GM21825 (cell line): ENCODE measurements at regions not wholly inside any gene's neighbourhood (a gene's known extent, or its start where the extent isn't known, plus 50 kb on each side); places are given as distances from the start of the nearest gene placed in this dataset.
"Not testable (repeated sequence)": the region's sequence is repeated elsewhere in the genome, so short reads cannot be mapped to it uniquely, and the experiment has no call there.

Experiments
- ATAC-seq: cut with Tn5 transposase; IDR thresholded peaks from one replicate; pipeline ENCODE4 v1.9.1; 2021; ENCODE audit warnings: mild to moderate bottlenecking, moderate library complexity; ENCODE audit not compliant: unreplicated experiment

GRCh38 chr1:96557336-96557735 is 164.2 kb upstream of the PTBP2 start:
- no peak for ATAC-seq

DNA sequence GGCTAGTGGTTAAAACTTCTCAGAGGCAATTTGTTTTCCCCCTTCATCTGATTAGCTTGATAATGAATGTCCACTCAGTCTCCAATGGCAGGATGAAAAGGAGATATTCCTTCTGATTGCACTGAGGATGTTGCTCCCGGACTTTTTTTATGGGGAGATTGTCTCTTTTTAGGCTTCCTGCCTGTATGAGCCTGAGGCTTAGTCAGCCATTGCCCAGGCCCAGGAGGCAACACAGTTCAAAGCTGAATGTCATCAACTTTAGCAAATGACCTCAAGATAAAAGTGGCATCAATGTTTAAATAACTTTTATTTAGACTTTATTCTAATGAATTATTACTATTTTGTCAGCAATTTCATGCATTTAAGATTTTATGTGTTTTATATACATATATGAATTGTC is 162.9 kb upstream of the PTBP2 start:
- ATAC-seq, result no peak

GRCh38 chr1:96559181-96559580 is 162.4 kb upstream of the PTBP2 start:
- ATAC-seq, result no peak

DNA sequence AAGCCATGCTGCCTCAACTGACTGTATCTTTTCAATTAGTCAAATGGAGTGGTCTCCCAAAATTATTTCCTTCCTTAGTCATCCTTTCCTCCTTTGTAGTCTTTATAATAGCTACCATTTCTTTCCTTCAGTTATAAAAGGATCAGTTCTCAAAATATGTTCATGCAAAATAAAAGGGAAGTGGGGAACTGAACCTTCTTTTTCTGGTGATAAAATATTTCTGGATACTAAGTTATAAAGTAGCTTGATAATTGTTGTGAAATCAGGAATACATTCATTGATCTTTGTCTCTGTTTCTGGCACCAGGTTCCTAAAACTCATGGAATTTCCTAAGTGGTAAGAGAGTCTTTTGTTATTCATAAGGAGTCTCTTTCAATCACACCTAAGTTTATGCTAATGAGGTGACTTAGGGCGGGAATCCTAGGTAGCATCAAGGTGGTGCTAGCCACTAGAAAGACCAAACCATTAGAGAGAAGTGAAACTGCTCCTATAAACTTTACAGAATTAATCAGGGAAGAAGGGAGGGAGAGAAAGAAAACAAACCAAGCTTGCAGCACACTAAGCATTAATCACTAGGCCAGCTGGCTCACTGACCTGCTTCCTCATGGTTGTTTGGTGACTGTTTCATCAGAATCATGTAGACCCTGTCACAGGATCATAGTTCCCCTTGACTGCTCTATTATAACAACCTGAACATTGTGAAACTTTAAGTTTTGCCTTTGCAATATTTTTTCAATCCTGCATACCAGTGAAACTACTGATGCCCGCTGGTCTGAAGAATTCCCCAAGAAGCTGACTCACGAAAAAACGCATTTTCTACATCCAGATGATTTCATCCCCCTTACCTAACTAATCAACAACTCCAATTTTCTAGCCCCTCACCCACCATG is 161.6 kb upstream of the PTBP2 start:
- ATAC-seq, result no peak

DNA sequence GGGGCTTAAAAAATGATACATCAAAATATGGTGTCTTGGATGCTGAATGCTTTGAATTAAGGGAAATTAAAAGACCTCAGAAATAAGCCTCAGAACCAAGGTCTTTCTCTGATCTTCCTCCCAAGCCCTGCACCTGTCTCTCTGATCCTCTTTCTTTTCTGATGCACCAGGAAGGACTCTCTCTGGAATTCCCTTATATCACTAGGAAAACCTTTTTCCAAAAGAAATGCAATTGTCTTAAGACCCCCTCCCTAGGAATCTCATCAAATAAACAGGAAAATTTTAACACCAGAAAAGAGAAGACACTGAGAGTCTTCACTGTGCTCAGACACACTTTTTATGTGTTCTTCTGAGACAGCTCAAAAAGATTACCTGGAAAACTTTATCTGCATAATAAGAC is 159.5 kb upstream of the PTBP2 start:
- ATAC-seq, result no peak

- ATAC-seq, result not testable (repeated sequence)
These were observed 157.2 kb upstream of the PTBP2 start for GRCh38 chr1:96564401-96564800.

DNA sequence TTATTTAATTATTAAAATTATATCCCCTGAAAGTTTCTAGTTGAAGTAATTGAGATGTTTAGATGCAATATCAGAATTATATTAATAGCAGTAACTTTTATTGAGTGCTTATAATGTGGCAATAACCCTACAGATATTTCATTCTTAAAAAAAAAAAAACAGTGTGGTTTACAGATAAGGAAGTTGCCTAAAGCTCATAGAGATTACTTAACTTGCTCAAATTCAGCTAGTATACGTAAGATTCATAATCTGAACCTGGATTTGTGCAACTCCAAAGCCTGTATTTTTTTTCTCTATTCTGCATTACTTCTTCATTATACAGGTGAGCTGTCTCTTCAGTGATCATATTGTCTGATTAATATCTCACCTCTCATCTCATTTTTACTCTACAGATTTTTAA is 156.0 kb upstream of the PTBP2 start:
- no peak for ATAC-seq

DNA sequence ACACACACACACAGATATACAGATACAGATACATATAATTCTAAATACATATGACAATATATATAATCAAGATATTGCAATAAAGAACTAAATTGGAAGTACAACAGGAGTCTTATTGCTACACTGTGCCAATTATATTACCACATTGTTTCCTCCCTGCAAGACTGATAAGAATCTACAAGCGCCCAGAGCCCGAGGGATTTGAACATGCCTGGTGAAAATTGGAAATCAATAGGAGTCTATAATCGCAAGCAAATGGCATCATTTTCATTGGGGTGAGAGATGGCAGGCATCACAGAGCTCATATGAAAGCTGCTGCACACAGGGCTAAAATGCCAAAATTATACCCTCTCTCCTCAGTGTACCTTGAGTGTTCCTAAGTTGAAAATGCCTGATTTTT is 152.9 kb upstream of the PTBP2 start:
- ATAC-seq, result no peak

DNA sequence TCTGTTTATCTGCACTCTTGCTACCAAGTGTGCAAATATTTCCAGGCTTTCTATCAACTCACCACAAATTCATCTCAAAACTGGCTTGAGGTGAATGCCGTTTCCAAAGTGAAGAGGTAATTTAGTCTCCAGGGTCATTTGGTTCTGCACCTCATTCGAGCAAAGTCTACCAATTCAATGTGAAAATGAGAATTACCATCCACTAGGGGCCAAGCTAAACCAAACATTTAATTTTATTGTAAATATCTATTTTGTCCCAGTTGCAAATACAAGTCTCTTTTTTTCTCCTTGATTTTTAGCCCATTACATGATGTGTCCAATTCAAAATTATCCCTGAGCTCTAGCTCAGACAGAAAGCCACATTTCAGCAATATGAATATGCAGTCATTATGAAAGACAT is 152.3 kb upstream of the PTBP2 start:
- no peak for ATAC-seq

GRCh38 chr1:96579636-96580035 is 141.9 kb upstream of the PTBP2 start:
- no peak for ATAC-seq

GRCh38 chr1:96580920-96581319 is 140.7 kb upstream of the PTBP2 start:
- no peak for ATAC-seq

DNA sequence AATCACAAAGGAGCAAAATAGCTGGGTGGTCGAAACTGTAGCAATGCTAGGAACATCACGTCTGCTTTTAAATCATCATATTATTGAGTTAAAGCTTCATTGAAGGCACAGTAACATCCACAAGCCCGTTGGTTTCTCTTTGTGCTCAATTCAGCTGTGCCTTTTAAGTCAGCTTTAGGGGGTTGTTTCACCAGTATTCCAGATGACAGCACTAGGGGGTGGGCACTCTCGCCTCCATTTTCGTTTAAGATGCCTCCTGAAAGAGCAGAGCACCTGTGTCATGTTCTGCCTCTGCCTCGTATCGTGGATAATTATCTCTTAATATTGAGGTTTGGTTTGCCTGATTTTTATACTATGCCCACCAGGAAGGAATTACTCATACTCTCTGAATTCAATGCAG is 139.8 kb upstream of the PTBP2 start:
- no peak for ATAC-seq

DNA sequence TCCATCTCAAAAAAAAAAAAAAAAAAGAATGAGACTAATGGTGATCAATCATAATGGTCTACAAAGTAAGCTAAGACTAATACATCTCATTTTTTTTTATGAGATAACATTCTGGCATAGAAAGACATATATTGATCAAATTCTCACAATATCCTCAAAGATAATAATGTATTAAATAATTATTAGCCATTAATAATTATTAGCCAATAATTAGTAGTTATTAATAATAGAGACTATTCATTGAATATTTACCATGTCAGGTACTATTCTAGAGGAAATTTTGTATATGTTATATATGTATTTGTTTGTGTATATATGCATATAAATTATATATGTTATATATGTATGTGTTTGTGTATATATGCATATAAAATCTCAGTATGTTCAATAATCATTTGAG is 137.7 kb upstream of the PTBP2 start:
- no peak for ATAC-seq

DNA sequence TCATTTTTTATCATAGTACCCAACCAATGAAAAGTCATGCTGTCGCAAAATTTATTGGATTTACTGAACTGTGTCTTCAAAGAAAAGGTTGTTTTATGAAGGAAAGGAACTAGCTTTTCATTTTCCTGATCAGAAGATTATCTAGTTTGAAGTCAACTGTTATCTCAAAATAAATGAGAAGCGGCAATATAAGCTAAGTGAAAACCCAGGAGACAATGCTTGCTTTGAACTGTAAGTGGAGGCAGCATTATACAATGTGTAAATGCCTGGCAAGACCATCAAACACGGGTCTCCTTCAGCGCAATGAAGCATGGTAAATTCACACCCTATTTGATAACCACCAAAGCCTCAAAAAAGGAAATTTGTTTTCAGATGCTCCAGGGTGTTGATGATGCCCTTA is 134.4 kb upstream of the PTBP2 start:
- ATAC-seq, result no peak

DNA sequence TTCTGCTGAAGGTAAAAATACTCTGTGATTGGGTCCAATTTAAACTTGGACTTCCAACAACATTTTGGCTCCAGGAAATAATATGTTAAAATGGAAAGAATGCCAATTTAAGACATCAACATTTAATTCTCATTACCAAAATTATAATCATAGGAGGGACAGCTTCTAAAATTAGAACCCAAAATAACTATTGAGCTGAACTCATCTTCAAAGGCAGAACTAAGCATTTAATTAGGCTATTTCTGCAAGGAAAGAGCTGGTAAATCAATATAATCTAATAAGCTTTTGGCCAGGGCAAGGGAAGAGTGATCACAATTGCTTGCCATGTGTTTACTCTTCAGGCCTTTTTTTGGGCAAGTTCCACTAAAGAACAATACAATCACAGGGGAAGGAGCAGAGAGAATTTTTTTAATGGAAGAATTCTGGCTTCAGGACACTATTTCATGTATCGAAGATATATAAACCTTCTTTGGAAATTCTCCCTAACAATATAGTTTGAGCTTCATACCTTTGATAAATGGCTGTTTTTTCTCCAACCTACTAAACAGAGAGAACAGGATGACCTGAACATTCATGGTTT is 133.1 kb upstream of the PTBP2 start:
- no peak for ATAC-seq

DNA sequence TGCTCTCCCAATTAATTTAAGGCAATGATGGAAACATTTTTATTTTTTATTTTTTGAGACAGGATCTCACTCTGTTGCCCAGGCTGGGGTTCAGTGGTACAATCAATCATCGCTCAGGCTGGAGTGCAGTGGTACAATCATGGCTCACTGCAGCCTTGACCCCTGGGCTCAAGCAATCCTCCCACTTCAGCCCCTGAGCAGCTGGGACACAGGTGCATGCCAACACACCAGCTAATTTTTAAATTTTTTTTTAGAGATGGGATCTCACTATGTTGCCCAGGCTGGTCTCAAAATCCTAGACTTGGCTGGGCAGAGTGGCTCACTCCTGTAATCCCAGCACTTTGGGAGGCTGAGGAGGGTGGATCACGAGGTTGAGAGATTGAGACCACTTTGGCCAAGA is 126.1 kb upstream of the PTBP2 start:
- ATAC-seq, result not testable (repeated sequence)

DNA sequence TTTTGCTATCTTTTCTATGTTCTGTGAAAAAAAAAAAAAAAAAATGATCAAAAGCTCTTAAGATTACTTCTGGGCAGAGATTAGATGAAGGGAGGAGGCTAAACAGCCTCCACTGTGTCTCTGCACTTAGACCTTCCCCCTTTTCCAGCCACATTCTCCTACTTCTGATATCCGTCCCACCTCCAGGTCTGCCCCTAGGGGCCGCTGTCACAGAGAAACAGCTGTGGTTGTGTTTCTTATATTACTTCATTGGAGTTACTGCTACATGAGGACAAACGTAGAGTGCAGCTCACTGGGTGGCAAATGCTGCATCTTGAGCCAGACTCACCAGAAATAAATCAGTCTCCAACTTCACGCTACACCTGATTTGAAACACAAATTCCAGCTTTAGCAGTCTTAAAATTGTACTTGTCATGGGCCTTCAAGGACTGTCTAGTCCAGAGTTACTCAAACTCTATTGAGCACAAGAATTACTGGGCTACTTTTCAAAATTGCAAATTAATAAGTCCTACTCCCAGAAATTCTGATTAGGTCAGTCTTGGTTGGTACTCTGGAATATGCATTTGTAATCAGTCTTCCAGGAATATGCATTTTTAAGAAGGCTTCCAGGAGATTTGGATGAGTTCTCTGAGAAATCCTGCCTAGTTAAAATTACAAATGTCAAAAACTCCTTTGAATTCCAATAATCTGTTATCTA is 125.2 kb upstream of the PTBP2 start:
- ATAC-seq, result peak; percentile 61

DNA sequence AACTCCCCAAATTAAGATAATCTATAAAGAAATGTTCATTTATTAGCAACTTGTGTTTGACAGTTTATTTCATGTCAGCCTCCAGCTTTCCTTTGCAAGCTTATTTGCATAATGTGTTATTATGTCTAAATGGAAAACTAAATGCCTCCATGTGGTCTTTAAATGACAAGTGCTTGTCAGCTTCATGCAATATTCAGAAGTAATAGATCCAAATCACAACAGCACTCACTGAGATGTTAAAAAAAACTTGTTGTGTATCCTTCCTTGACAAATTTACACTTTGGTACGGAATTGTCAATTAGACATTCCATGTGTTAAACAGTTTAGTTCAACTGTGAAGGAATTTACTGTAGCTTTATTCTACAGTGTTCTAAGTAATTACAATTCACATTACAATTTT is 124.4 kb upstream of the PTBP2 start:
- ATAC-seq, result no peak

GRCh38 chr1:96598416-96599168 is 123.0 kb upstream of the PTBP2 start:
- no peak for ATAC-seq

GRCh38 chr1:96604620-96605019 is 117.0 kb upstream of the PTBP2 start:
- not testable (repeated sequence) for ATAC-seq

DNA sequence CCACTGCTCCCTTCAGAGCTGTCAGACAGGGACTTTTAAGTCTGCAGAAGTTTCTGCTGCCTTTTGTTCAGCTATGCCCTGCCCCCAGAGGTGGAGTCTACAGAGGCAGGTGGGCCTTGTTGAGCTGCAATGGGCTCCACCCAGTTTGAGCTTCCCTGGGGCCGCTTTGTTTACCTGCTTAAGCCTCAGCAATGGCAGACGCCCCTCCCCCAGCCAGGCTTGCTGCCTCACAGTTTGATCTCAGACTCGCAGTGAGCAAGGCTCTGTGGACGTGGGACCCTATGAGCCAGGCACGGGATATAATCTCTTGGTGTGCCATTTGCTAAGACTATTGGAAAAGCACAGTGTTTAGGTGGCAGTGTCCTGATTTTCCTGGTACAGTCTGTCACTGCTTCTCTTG is 104.2 kb upstream of the PTBP2 start:
- ATAC-seq, result not testable (repeated sequence)
